HG02642 (cell line): ENCODE measurements at regions not wholly inside any gene's neighbourhood (a gene's known extent, or its start where the extent isn't known, plus 50 kb on each side); places are given as distances from the start of the nearest gene placed in this dataset.

Experiments
- ATAC-seq: cut with Tn5 transposase; IDR thresholded peaks from one replicate; pipeline ENCODE4 v1.9.1; 2021; ENCODE audit warnings: mild to moderate bottlenecking; ENCODE audit not compliant: unreplicated experiment, poor library complexity

- ATAC-seq, result no peak
Observed at GRCh38 chr3:70421506-70421905, 109.1 kb upstream of the MDFIC2 start.

DNA sequence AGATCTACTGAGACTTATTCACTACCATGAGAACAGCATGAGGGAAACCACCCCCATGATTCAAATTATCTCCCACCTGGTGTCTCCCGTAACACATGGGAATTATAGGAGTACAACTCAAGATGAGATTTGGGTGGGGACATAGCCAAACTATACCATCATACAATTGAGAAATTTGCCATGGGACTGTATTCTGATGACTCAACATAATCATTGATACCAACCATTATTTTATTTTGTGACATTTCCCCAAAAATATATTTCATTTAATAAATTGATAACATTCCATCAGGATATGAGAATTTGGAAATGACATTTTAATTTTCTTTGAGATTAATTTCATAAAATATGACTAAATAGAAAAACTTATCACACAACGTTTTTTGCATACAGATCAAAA lies 96.6 kb upstream of the MDFIC2 start:
- no peak for ATAC-seq

DNA sequence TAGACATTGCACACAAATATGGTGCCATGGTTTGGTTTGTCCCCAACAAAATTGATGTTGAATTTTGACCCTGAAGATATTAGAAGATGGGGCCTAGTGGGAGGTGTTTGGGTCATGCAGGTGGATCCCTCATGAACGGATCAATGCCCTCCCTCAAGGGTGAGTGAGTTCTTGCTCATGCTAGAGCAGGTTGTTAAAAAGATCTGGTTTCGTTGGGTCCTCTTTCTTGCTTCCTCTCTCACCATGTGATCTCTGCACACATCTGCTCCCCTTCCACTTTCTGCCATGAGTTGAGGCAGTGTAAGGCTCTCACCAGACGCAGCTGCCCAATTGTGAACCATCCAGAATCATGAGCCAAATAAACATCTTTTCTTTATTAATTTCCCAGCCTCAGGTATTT lies 87.8 kb upstream of the MDFIC2 start:
- no peak for ATAC-seq

GRCh38 chr3:70393881-70394612 lies 81.6 kb upstream of the MDFIC2 start:
- ATAC-seq, result no peak

DNA sequence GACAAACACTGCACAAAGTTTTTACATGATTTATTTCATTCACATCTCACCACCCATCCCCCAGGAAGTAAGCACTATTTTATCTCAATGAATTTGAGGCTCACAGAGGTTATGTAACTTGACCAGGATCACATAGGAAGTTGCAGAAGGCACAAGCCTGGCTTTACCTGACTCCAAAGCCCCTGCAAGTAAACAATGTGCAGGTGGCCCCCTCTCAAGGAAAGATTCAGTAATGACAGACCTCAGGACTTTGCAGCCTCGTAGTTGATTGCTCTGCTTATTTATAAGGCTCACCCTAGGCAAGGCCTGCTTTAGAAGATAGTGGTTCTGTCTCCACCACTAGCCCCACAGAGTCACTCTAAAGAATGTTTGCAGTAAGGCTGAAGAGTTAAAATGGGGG lies 79.8 kb upstream of the MDFIC2 start:
- ATAC-seq, result no peak

GRCh38 chr3:70387889-70388288 lies 75.5 kb upstream of the MDFIC2 start:
- ATAC-seq, result no peak

- ATAC-seq, result no peak
Observed at GRCh38 chr3:70386846-70387245, 74.4 kb upstream of the MDFIC2 start.

GRCh38 chr3:70386043-70386442 lies 73.6 kb upstream of the MDFIC2 start:
- no peak for ATAC-seq

DNA sequence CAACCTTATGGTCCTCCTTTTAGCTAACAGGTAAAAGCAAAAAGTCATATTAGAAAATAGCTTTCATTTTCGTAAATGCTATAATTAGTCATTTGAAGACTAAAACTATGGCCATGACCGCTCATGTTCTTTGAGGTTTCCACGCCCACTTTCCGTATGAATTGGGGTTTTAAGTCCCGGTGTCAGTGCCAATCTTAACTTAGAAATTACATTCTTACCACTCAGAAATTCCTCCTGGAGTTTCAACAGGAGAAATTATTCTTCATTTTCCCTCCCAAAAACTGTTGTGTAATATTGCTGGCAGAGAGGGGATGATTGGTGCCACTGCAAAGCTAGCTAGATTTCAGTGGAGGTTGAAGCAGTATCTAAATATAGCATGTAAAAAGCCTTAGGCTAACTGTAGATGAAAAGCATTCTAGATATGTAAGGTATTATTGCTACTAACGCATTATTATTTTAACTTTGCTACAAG lies 71.0 kb upstream of the MDFIC2 start:
- ATAC-seq, result peak; percentile 95

GRCh38 chr3:70374179-70374578 lies 61.7 kb upstream of the MDFIC2 start:
- no peak for ATAC-seq
